ENCODE measurements at regions not wholly inside any gene's neighbourhood (a gene's known extent, or its start where the extent isn't known, plus 50 kb on each side); places are given as distances from the start of the nearest gene placed in this dataset.

GRCh38 chr6:126419901-126420300, 80.0 kb downstream of the CENPW start:
- Mint-ChIP-seq H3K4me3 (ENCODE audit: unreplicated experiment) (no peak overlapping the region), H3K4me1 (ENCODE audit: unreplicated experiment) (no peaks in the 10 kb centered on the region), H3K27me3 (ENCODE audit: unreplicated experiment) (no peaks in the 10 kb centered on the region), H3K36me3 (ENCODE audit: unreplicated experiment) (no peaks in the 10 kb centered on the region), H3K27ac (ENCODE audit: unreplicated experiment) (no peak overlapping the region), H3K9me3 (ENCODE audit: unreplicated experiment) (peaks cover 5% of the 10 kb centered on the region)
- DNase-seq (ENCODE audit: extremely low spot score, unreplicated experiment) = no peak
- TF ChIP-seq CTCF (IDR thresholded peaks at IDR 0.05) = no peak

- TF ChIP-seq CTCF (IDR thresholded peaks at IDR 0.05) = no peak
- no peak overlapping the region for H3K4me3 Mint-ChIP-seq (ENCODE audit: unreplicated experiment)
These were observed 83.0 kb downstream of the CENPW start for GRCh38 chr6:126422912-126423311.

DNA sequence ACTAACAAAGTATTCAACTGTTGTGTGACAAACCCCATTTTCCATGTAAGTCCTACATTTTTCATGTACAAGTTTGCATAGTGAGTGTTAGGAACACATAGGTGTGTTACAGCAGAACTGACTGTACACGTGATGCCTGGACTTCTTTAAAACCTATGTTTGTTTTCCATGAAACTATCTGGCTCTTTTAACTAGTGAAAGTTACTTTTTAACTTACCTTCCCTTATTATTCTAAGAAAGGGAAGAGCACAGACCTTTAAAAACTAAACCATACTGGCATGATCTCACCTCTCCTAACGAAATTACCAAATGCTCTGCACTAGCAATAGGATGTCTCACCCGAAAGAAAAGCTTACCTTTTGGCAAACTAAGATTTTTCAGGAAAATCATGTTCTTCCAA, 87.8 kb downstream of the CENPW start:
- no peak overlapping the region for H3K27ac Mint-ChIP-seq (ENCODE audit: unreplicated experiment)
- H3K4me1 Mint-ChIP-seq (ENCODE audit: unreplicated experiment) = no peaks in the 10 kb centered on the region
- H3K27me3 Mint-ChIP-seq (ENCODE audit: unreplicated experiment) = peaks cover 4% of the 10 kb centered on the region
- no peaks in the 10 kb centered on the region for H3K36me3 Mint-ChIP-seq (ENCODE audit: unreplicated experiment)
- H3K4me3 Mint-ChIP-seq (ENCODE audit: unreplicated experiment) = no peak overlapping the region
- no peak for TF ChIP-seq CTCF (IDR thresholded peaks at IDR 0.05)
- no peaks in the 10 kb centered on the region for H3K9me3 Mint-ChIP-seq (ENCODE audit: unreplicated experiment)
- no peak for DNase-seq (ENCODE audit: extremely low spot score, unreplicated experiment)

More at GRCh38 chr6:126422912-126423311, 83.0 kb downstream of the CENPW start:
- no peak overlapping the region for H3K27ac Mint-ChIP-seq (ENCODE audit: unreplicated experiment)
- no peaks in the 10 kb centered on the region for H3K36me3 Mint-ChIP-seq (ENCODE audit: unreplicated experiment)
- no peaks in the 10 kb centered on the region for H3K27me3 Mint-ChIP-seq (ENCODE audit: unreplicated experiment)
- no peaks in the 10 kb centered on the region for H3K9me3 Mint-ChIP-seq (ENCODE audit: unreplicated experiment)
- DNase-seq (ENCODE audit: extremely low spot score, unreplicated experiment) = no peak
- H3K4me1 Mint-ChIP-seq (ENCODE audit: unreplicated experiment) = no peaks in the 10 kb centered on the region

DNA sequence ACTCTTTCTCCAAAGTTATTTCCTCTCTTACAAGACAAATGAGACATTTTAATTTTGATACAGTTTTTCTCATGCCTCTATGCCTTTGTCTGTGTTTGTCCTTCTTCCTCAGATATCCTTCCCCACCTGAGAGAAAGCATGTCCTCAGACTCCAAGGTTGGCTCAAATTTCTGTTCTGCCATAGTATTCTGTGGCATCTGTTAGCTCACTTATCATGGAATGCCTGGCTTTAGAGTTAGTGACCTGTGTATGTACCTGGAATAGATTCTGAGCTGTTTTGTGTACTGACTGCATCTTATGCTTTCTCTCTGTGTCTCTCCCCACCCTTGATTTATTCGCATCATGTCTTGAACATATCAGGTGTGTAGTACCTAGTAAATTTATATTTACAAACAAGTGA, 90.0 kb downstream of the CENPW start:
- no peak for TF ChIP-seq CTCF (IDR thresholded peaks at IDR 0.05)
- Mint-ChIP-seq H3K4me1 (ENCODE audit: unreplicated experiment) (no peaks in the 10 kb centered on the region), H3K9me3 (ENCODE audit: unreplicated experiment) (no peaks in the 10 kb centered on the region), H3K27ac (ENCODE audit: unreplicated experiment) (no peak overlapping the region), H3K4me3 (ENCODE audit: unreplicated experiment) (no peak overlapping the region), H3K27me3 (ENCODE audit: unreplicated experiment) (peaks cover 4% of the 10 kb centered on the region), H3K36me3 (ENCODE audit: unreplicated experiment) (no peaks in the 10 kb centered on the region)
- no peak for DNase-seq (ENCODE audit: extremely low spot score, unreplicated experiment)

DNA sequence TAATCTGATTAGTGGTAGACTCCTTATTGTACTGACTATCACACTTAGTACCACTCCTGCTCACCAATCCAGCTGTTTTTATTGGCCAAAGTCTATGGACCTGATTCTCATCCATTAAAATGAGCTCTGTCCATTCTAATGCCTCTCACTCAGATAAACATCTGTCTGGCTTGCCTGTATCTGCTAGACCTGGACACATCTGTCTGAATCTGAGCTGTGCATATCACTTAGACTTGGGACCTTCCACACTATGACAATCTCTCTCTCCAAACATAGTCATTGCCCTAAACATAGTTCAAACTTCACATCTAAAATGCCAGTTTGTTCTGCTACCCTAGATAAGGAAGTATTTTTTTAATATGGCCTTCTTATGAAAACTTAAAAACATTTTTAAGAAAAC, 92.6 kb downstream of the CENPW start:
- H3K27me3 Mint-ChIP-seq (ENCODE audit: unreplicated experiment) = peaks cover 4% of the 10 kb centered on the region
- H3K27ac Mint-ChIP-seq (ENCODE audit: unreplicated experiment) = no peak overlapping the region
- no peaks in the 10 kb centered on the region for H3K36me3 Mint-ChIP-seq (ENCODE audit: unreplicated experiment)
- no peak for DNase-seq (ENCODE audit: extremely low spot score, unreplicated experiment)
- no peak for TF ChIP-seq CTCF (IDR thresholded peaks at IDR 0.05)
- H3K9me3 Mint-ChIP-seq (ENCODE audit: unreplicated experiment) = no peaks in the 10 kb centered on the region
- H3K4me1 Mint-ChIP-seq (ENCODE audit: unreplicated experiment) = no peaks in the 10 kb centered on the region
- no peak overlapping the region for H3K4me3 Mint-ChIP-seq (ENCODE audit: unreplicated experiment)

Data from osteocyte (in vitro differentiated cells).